Neural cell (in vitro differentiated cells): ENCODE measurements at regions not wholly inside any gene's neighbourhood (a gene's known extent, or its start where the extent isn't known, plus 50 kb on each side); places are given as distances from the start of the nearest gene placed in this dataset.

Source experiments
- H2AFZ ChIP-seq: fragments of 200-600, 300-800 bp; sonication (generic), shearing (Covaris generic); 2 replicates; pipeline ENCODE4 v1.6.0; 2014; ENCODE audit warnings: low read depth, mild to moderate bottlenecking, antibody characterized with exemption, low read length, moderate library complexity
- H3F3A ChIP-seq: fragments of 200-600 bp; shearing (Covaris generic); 2 replicates; pipeline ENCODE4 v1.6.1; 2016; ENCODE audit warnings: mild to moderate bottlenecking, moderate library complexity, mixed read lengths, antibody characterized with exemption, low read length; ENCODE audit not compliant: insufficient read depth, poor library complexity, severe bottlenecking
- H3K27ac ChIP-seq: fragments of 200-600, 300-800 bp; sonication (generic), shearing (Covaris generic); 2 replicates; pipeline ENCODE4 v1.5.1; 2014; ENCODE audit warnings: mild to moderate bottlenecking, low read length, moderate library complexity
- H3K27me3 ChIP-seq: fragments of 300-800, 200-600 bp; sonication (generic), shearing (Covaris generic); 2 replicates; pipeline ENCODE4 v1.6.0; 2014; ENCODE audit warnings: mild to moderate bottlenecking, low read depth, low read length, moderate library complexity; ENCODE audit not compliant: insufficient read depth
- H3K36me3 ChIP-seq: fragments of 300-800, 200-600 bp; sonication (generic), shearing (Covaris generic); 2 replicates; pipeline ENCODE4 v1.5.1; 2014; ENCODE audit warnings: mild to moderate bottlenecking, antibody characterized with exemption, low read length, moderate library complexity; ENCODE audit not compliant: insufficient read depth
- H3K4me2 ChIP-seq: fragments of 300-800, 200-600 bp; sonication (generic), shearing (Covaris generic); 2 replicates; pipeline ENCODE4 v1.6.0; 2014; ENCODE audit warnings: mild to moderate bottlenecking, low read length
- H3K4me3 ChIP-seq: fragments of 300-800, 200-600 bp; sonication (generic), shearing (Covaris generic); 2 replicates; pipeline ENCODE4 v1.5.1; 2014; ENCODE audit warnings: mild to moderate bottlenecking, low read length, moderate library complexity
- H3K79me2 ChIP-seq: fragments of 200-600 bp; shearing (Covaris generic); replicated peaks from 2 replicates; pipeline ENCODE4 v1.6.0; 2014; ENCODE audit warnings: mild to moderate bottlenecking, low read length, moderate library complexity; ENCODE audit not compliant: insufficient read depth
- H3K9ac ChIP-seq: fragments of 300-800, 200-600 bp; sonication (generic), shearing (Covaris generic); 2 replicates; pipeline ENCODE4 v1.6.1; 2016; ENCODE audit warnings: mild to moderate bottlenecking, low read length, mixed read lengths
- H3K9me2 ChIP-seq: fragments of 200-600 bp; shearing (Covaris generic); 2 replicates; pipeline ENCODE4 v1.6.1; 2016; ENCODE audit warnings: mild to moderate bottlenecking, low read length, mixed read lengths; ENCODE audit not compliant: insufficient read depth
- H3K9me3 ChIP-seq: fragments of 200-600, 300-800 bp; sonication (generic), shearing (Covaris generic); 2 replicates; pipeline ENCODE4 v1.6.1; 2016; ENCODE audit warnings: mild to moderate bottlenecking, mixed run types, low read length, moderate library complexity, mixed read lengths
- H4K20me1 ChIP-seq: fragments of 200-600 bp; shearing (Covaris generic); 2 replicates; pipeline ENCODE4 v1.6.1; 2016; ENCODE audit warnings: mild to moderate bottlenecking, mixed run types; ENCODE audit not compliant: insufficient read depth
- CTCF ChIP-seq: fragments of 450-650 bp; IDR thresholded peaks from 2 replicates; pipeline ENCODE4 v1.5.1; 2014; ENCODE audit warnings: antibody characterized with exemption, mild to moderate bottlenecking, moderate library complexity; ENCODE audit not compliant: poor library complexity, severe bottlenecking
- EP300 ChIP-seq: fragments of 450-650 bp; conservative IDR thresholded peaks from 2 replicates; pipeline ENCODE4 v1.6.1; 2014; ENCODE audit warnings: antibody characterized with exemption, mild to moderate bottlenecking, moderate library complexity; ENCODE audit not compliant: poor library complexity, severe bottlenecking
- EZH2 ChIP-seq: fragments of 200-600, 300-800 bp; shearing (Covaris generic), sonication (generic); IDR thresholded peaks from 2 replicates; pipeline ENCODE4 v1.6.1; 2014; ENCODE audit warnings: antibody characterized with exemption, low read length, borderline replicate concordance, mild to moderate bottlenecking; ENCODE audit not compliant: insufficient read depth, poor library complexity, severe bottlenecking
- MXI1 ChIP-seq: fragments of 450-650 bp; conservative IDR thresholded peaks from 2 replicates; pipeline ENCODE4 v1.6.1; 2014; ENCODE audit warnings: antibody characterized with exemption, mild to moderate bottlenecking; ENCODE audit not compliant: poor library complexity, severe bottlenecking
- POLR2AphosphoS5 ChIP-seq: IDR thresholded peaks from 2 replicates; pipeline ENCODE4 v1.6.1; 2012
- RAD21 ChIP-seq: fragments of 450-650 bp; conservative IDR thresholded peaks from 2 replicates; pipeline ENCODE4 v1.6.1; 2014; ENCODE audit warnings: antibody characterized with exemption, mild to moderate bottlenecking, moderate library complexity
- REST ChIP-seq: IDR thresholded peaks from 2 replicates; pipeline ENCODE4 v1.6.1; 2012; ENCODE audit warnings: borderline replicate concordance
- SMC3 ChIP-seq: fragments of 450-650 bp; conservative IDR thresholded peaks from 2 replicates; pipeline ENCODE4 v1.6.1; 2014; ENCODE audit warnings: antibody characterized with exemption, mild to moderate bottlenecking, moderate library complexity; ENCODE audit not compliant: poor library complexity
- TAF1 ChIP-seq: IDR thresholded peaks from 2 replicates; pipeline ENCODE4 v1.6.1; 2012; ENCODE audit warnings: low read depth

- H3K9me3 ChIP-seq = no peaks in the 10 kb centered on the region
- H3K36me3 ChIP-seq = no peaks in the 10 kb centered on the region
- TF ChIP-seq SMC3 (no peak), CTCF (no peak), RAD21 (no peak), TAF1 (no peak), EZH2 (no peak), EP300 (no peak), REST (no peak), MXI1 (no peak), POLR2AphosphoS5 (no peak)
- H3K9ac ChIP-seq = no peak overlapping the region
- no peaks in the 10 kb centered on the region for H3K27me3 ChIP-seq
- no peaks in the 10 kb centered on the region for H3K79me2 ChIP-seq
- no peaks in the 10 kb centered on the region for H3F3A ChIP-seq
- H3K27ac ChIP-seq = no peak overlapping the region
- H3K4me2 ChIP-seq = no peak overlapping the region
- H4K20me1 ChIP-seq = no peaks in the 10 kb centered on the region
- no peaks in the 10 kb centered on the region for H3K9me2 ChIP-seq
- no peak overlapping the region for H3K4me3 ChIP-seq
- H2AFZ ChIP-seq = no peak overlapping the region
These were observed 130.4 kb upstream of the LRFN2 start for GRCh38 chr6:40717411-40718057.

GRCh38 chr6:40715570-40716403 is 128.6 kb upstream of the LRFN2 start:
- H4K20me1 ChIP-seq = no peaks in the 10 kb centered on the region
- no peak overlapping the region for H2AFZ ChIP-seq
- no peaks in the 10 kb centered on the region for H3K9me2 ChIP-seq
- H3K36me3 ChIP-seq = no peaks in the 10 kb centered on the region
- H3K4me2 ChIP-seq = no peak overlapping the region
- TF ChIP-seq RAD21 (no peak), TAF1 (no peak), CTCF (peak; percentile 24)
- no peaks in the 10 kb centered on the region for H3K79me2 ChIP-seq
- H3K9ac ChIP-seq = peak overlapping the region; percentile 28
- H3K4me3 ChIP-seq = no peak overlapping the region
- no peaks in the 10 kb centered on the region for H3K9me3 ChIP-seq
- H3F3A ChIP-seq = no peaks in the 10 kb centered on the region
- H3K27ac ChIP-seq = peak overlapping the region; percentile 62
- H3K27me3 ChIP-seq = no peaks in the 10 kb centered on the region
